ENCODE measurements at regions not wholly inside any gene's neighbourhood (a gene's known extent, or its start where the extent isn't known, plus 50 kb on each side); places are given as distances from the start of the nearest gene placed in this dataset.

GRCh38 chr11:104324276-104324675 is 160.3 kb upstream of the PDGFD start:
- no peak for DNase-seq

GRCh38 chr11:104323841-104324240 is 159.9 kb upstream of the PDGFD start:
- DNase-seq, result no peak

GRCh38 chr11:104322696-104323095 is 158.7 kb upstream of the PDGFD start:
- DNase-seq, result no peak

GRCh38 chr11:104320956-104321355 is 157.0 kb upstream of the PDGFD start:
- no peak for DNase-seq

GRCh38 chr11:104320097-104320496 is 156.2 kb upstream of the PDGFD start:
- DNase-seq, result no peak

GRCh38 chr11:104319396-104319795 is 155.4 kb upstream of the PDGFD start:
- no peak for DNase-seq

GRCh38 chr11:104306862-104307474 is 143.0 kb upstream of the PDGFD start:
- no peak for DNase-seq

GRCh38 chr11:104301776-104302175 is 137.8 kb upstream of the PDGFD start:
- DNase-seq, result no peak

- no peak for DNase-seq
These were observed 127.7 kb upstream of the PDGFD start for GRCh38 chr11:104291646-104292045.

- DNase-seq, result no peak
These were observed 122.2 kb upstream of the PDGFD start for GRCh38 chr11:104286129-104286528.

- DNase-seq, result no peak
These were observed 115.6 kb upstream of the PDGFD start for GRCh38 chr11:104279587-104279986.

- no peak for DNase-seq
These were observed 112.0 kb upstream of the PDGFD start for GRCh38 chr11:104275992-104276391.

GRCh38 chr11:104260456-104260855 is 96.5 kb upstream of the PDGFD start:
- no peak for DNase-seq

GRCh38 chr11:104259121-104259610 is 95.2 kb upstream of the PDGFD start:
- no peak for DNase-seq

- DNase-seq, result no peak
These were observed 92.6 kb upstream of the PDGFD start for GRCh38 chr11:104256525-104256924.

- peak; percentile 43 to 44 for DNase-seq
These were observed 90.4 kb upstream of the PDGFD start for GRCh38 chr11:104254347-104254746.

GRCh38 chr11:104246590-104246989 is 82.6 kb upstream of the PDGFD start:
- DNase-seq, result no peak

GRCh38 chr11:104238916-104239315 is 75.0 kb upstream of the PDGFD start:
- DNase-seq, result no peak

GRCh38 chr11:104225047-104225446 is 61.1 kb upstream of the PDGFD start:
- DNase-seq, result no peak

GRCh38 chr11:104222464-104222863 is 58.5 kb upstream of the PDGFD start:
- DNase-seq, result no peak

- no peak for DNase-seq
These were observed 57.5 kb upstream of the PDGFD start for GRCh38 chr11:104221455-104221854.

GRCh38 chr11:104219096-104219495 is 55.1 kb upstream of the PDGFD start:
- DNase-seq, result no peak

GRCh38 chr11:104214517-104214916 is 50.6 kb upstream of the PDGFD start:
- DNase-seq, result no peak
